HL-60 (cell line): ENCODE measurements at regions not wholly inside any gene's neighbourhood (a gene's known extent, or its start where the extent isn't known, plus 50 kb on each side); places are given as distances from the start of the nearest gene placed in this dataset.

Experiments used
- DNase-seq, 2 experiments: peaks; one replicate each; pipeline ENCODE4 v3.0.0-alpha.2; 2010 to 2020; ENCODE audit warnings: low read depth in 1 of 2, low spot score in 1 of 2
- H3K27ac ChIP-seq: fragments of 250-450 bp; sonication (Bioruptor Pico); replicated peaks from 2 replicates; pipeline ENCODE4 v1.5.1; 2020; ENCODE audit warnings: mild to moderate bottlenecking, moderate library complexity
- H3K27me3 ChIP-seq: fragments of 250-450 bp; sonication (Bioruptor Pico); 2 replicates; pipeline ENCODE4 v1.5.1; 2021; ENCODE audit warnings: mild to moderate bottlenecking, moderate library complexity; ENCODE audit not compliant: insufficient read depth, poor library complexity, severe bottlenecking
- H3K4me3 ChIP-seq: replicated peaks from 2 replicates; pipeline ENCODE4 v1.5.1; 2011; ENCODE audit warnings: mild to moderate bottlenecking, control low read depth, low read length; ENCODE audit not compliant: insufficient read depth
- GABPA ChIP-seq: IDR thresholded peaks from 2 replicates; pipeline ENCODE4 v1.6.1; 2012; ENCODE audit warnings: low read depth
- POLR2AphosphoS5 ChIP-seq: IDR thresholded peaks from 2 replicates; pipeline ENCODE4 v1.6.1; 2012; ENCODE audit warnings: low read depth
- SPI1 ChIP-seq: IDR thresholded peaks from 2 replicates; pipeline ENCODE4 v1.6.1; 2012; ENCODE audit warnings: low read depth, mild to moderate bottlenecking, borderline replicate concordance
- TF ChIP-seq, protein P1 (sequence below): IDR thresholded peaks from 2 replicates; pipeline ENCODE4 v1.6.1; 2012; ENCODE audit warnings: low read depth; ENCODE audit not compliant: insufficient replicate concordance
- TF ChIP-seq, protein P2 (sequence below): IDR thresholded peaks from one replicate; pipeline ENCODE4 v1.5.1; 2011; ENCODE audit warnings: low read length, control low read depth, inconsistent platforms; ENCODE audit not compliant: insufficient read depth

DNA sequence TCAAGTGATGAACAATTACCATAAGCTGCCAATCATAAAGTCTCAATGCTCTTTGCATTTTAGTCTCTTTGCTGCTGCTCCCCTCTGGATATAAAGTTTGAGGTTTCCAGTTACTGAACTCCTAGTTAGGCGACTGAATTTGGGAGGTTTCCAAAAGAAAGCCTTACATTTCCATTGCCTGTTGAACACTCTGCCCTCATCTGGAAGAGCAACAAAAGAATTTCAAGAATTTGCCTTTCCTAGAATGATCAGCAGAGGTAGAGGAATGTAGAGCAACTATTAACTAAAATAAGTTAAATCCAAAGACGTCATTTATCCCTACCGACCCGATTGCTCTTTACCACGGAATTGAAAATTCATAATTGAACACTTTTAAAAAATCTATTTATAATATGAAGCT lies 53.4 kb upstream of the PRICKLE2 start:
- H3K27ac ChIP-seq = no peak overlapping the region
- TF ChIP-seq, protein P1, sequence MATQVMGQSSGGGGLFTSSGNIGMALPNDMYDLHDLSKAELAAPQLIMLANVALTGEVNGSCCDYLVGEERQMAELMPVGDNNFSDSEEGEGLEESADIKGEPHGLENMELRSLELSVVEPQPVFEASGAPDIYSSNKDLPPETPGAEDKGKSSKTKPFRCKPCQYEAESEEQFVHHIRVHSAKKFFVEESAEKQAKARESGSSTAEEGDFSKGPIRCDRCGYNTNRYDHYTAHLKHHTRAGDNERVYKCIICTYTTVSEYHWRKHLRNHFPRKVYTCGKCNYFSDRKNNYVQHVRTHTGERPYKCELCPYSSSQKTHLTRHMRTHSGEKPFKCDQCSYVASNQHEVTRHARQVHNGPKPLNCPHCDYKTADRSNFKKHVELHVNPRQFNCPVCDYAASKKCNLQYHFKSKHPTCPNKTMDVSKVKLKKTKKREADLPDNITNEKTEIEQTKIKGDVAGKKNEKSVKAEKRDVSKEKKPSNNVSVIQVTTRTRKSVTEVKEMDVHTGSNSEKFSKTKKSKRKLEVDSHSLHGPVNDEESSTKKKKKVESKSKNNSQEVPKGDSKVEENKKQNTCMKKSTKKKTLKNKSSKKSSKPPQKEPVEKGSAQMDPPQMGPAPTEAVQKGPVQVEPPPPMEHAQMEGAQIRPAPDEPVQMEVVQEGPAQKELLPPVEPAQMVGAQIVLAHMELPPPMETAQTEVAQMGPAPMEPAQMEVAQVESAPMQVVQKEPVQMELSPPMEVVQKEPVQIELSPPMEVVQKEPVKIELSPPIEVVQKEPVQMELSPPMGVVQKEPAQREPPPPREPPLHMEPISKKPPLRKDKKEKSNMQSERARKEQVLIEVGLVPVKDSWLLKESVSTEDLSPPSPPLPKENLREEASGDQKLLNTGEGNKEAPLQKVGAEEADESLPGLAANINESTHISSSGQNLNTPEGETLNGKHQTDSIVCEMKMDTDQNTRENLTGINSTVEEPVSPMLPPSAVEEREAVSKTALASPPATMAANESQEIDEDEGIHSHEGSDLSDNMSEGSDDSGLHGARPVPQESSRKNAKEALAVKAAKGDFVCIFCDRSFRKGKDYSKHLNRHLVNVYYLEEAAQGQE = no peak
- TF ChIP-seq POLR2AphosphoS5 = no peak
- TF ChIP-seq SPI1 = no peak
- no peak for TF ChIP-seq GABPA
- TF ChIP-seq, protein P2, sequence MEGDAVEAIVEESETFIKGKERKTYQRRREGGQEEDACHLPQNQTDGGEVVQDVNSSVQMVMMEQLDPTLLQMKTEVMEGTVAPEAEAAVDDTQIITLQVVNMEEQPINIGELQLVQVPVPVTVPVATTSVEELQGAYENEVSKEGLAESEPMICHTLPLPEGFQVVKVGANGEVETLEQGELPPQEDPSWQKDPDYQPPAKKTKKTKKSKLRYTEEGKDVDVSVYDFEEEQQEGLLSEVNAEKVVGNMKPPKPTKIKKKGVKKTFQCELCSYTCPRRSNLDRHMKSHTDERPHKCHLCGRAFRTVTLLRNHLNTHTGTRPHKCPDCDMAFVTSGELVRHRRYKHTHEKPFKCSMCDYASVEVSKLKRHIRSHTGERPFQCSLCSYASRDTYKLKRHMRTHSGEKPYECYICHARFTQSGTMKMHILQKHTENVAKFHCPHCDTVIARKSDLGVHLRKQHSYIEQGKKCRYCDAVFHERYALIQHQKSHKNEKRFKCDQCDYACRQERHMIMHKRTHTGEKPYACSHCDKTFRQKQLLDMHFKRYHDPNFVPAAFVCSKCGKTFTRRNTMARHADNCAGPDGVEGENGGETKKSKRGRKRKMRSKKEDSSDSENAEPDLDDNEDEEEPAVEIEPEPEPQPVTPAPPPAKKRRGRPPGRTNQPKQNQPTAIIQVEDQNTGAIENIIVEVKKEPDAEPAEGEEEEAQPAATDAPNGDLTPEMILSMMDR = no peak
- no peak for DNase-seq
- no peak overlapping the region for H3K4me3 ChIP-seq
- no peaks in the 10 kb centered on the region for H3K27me3 ChIP-seq

DNA sequence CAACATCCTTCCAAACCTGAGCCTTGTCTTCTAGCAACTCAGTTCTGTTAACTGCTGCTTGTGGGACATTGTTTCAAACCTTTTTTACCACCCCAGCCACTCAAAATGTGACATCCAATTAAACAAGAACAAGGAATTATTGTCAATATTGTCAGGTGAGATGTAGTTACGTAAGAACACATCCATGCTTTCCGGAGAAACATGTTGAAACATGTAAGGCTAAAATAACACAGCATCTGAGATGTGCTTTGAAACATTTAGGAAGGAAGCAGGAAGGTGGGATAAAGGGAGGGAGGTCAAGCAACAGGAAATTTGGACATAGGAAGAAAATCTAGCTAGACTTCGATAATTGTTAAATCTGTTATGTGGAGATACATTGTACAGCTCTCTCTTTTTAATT lies 50.9 kb upstream of the PRICKLE2 start:
- no peak overlapping the region for H3K4me3 ChIP-seq
- no peak for DNase-seq
- no peak overlapping the region for H3K27ac ChIP-seq
- no peaks in the 10 kb centered on the region for H3K27me3 ChIP-seq
- TF ChIP-seq POLR2AphosphoS5 = no peak
- TF ChIP-seq, protein P1 = no peak
